ENCODE measurements at regions not wholly inside any gene's neighbourhood (a gene's known extent, or its start where the extent isn't known, plus 50 kb on each side); places are given as distances from the start of the nearest gene placed in this dataset.

- 43% methylated on average over 1 of the region's 2 CpGs; no CpG with 5 or more reads in 1 of the 2 experiments for WGBS, 2 experiments (ENCODE audit: insufficient coverage in 2 of 2)
- Histone ChIP-seq H3K4me3 (ENCODE audit: extremely low read depth, insufficient read depth, low read length, poor library complexity, severe bottlenecking) (no peak overlapping the region), H3K4me1 (ENCODE audit: control insufficient read depth, insufficient read depth, low read length, poor library complexity, severe bottlenecking) (peaks cover 11% of the 10 kb centered on the region), H3K9me3 (ENCODE audit: control insufficient read depth, low read length) (no peaks in the 10 kb centered on the region), H3K27ac (ENCODE audit: low read depth, low read length, severe bottlenecking) (no peak overlapping the region), H3K36me3 (ENCODE audit: control insufficient read depth, insufficient read depth, low read length) (no peaks in the 10 kb centered on the region)
These were observed 634.9 kb downstream of the LMO4 start for GRCh38 chr1:87963556-87963955.

- H3K4me3 ChIP-seq (ENCODE audit: extremely low read depth, insufficient read depth, low read length, poor library complexity, severe bottlenecking): no peak overlapping the region
- H3K9me3 ChIP-seq (ENCODE audit: control insufficient read depth, low read length): no peaks in the 10 kb centered on the region
- 100% methylated on average over 2 of the region's 5 CpGs; no CpG with 5 or more reads in 1 of the 2 experiments for WGBS, 2 experiments (ENCODE audit: insufficient coverage in 2 of 2)
- no peak overlapping the region for H3K27ac ChIP-seq (ENCODE audit: low read depth, low read length, severe bottlenecking)
- no peaks in the 10 kb centered on the region for H3K36me3 ChIP-seq (ENCODE audit: control insufficient read depth, insufficient read depth, low read length)
- H3K4me1 ChIP-seq (ENCODE audit: control insufficient read depth, insufficient read depth, low read length, poor library complexity, severe bottlenecking): peaks cover 20% of the 10 kb centered on the region
These were observed 636.5 kb downstream of the LMO4 start for GRCh38 chr1:87965193-87965592.

- no peaks in the 10 kb centered on the region for H3K36me3 ChIP-seq (ENCODE audit: control insufficient read depth, insufficient read depth, low read length)
- H3K4me3 ChIP-seq (ENCODE audit: extremely low read depth, insufficient read depth, low read length, poor library complexity, severe bottlenecking): no peak overlapping the region
- no peaks in the 10 kb centered on the region for H3K9me3 ChIP-seq (ENCODE audit: control insufficient read depth, low read length)
- peak overlapping the region; percentile 93 for H3K27ac ChIP-seq (ENCODE audit: low read depth, low read length, severe bottlenecking)
- 40 to 80% methylated on average over 1 to 4 of the region's 4 CpGs for WGBS, 2 experiments (ENCODE audit: insufficient coverage in 2 of 2)
- peaks cover 20% of the 10 kb centered on the region for H3K4me1 ChIP-seq (ENCODE audit: control insufficient read depth, insufficient read depth, low read length, poor library complexity, severe bottlenecking)
These were observed 639.7 kb downstream of the LMO4 start for GRCh38 chr1:87968197-87968955.

DNA sequence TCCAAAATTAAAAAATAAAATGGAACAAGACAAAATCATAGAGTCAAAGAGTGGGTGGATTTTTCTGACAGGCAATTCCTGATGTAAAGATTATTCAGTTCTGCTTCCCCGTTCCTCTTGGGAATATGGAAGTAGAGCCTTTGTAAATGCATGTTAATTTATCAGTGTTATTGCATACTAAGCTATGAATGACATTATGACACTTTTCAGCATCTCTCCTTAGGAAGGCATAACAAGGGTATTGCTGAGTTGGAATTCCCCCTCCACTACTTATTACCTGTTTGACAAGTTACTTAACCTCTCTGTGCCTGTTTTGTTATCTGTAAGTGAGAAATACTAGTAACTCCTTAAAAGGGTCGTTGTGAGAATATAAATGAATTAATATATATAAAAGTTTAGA is 640.4 kb downstream of the LMO4 start:
- WGBS, 2 experiments (ENCODE audit: insufficient coverage in 2 of 2): 71% methylated on average over 1 of the region's 2 CpGs; no CpG with 5 or more reads in 1 of the 2 experiments
- H3K9me3 ChIP-seq (ENCODE audit: control insufficient read depth, low read length): no peaks in the 10 kb centered on the region
- peak overlapping the region; percentile 93 for H3K27ac ChIP-seq (ENCODE audit: low read depth, low read length, severe bottlenecking)
- H3K4me1 ChIP-seq (ENCODE audit: control insufficient read depth, insufficient read depth, low read length, poor library complexity, severe bottlenecking): peaks cover 20% of the 10 kb centered on the region
- H3K36me3 ChIP-seq (ENCODE audit: control insufficient read depth, insufficient read depth, low read length): no peaks in the 10 kb centered on the region
- H3K4me3 ChIP-seq (ENCODE audit: extremely low read depth, insufficient read depth, low read length, poor library complexity, severe bottlenecking): no peak overlapping the region

GRCh38 chr1:87972811-87973210 is 644.1 kb downstream of the LMO4 start:
- no peak overlapping the region for H3K27ac ChIP-seq (ENCODE audit: low read depth, low read length, severe bottlenecking)
- no peaks in the 10 kb centered on the region for H3K9me3 ChIP-seq (ENCODE audit: control insufficient read depth, low read length)
- no peak overlapping the region for H3K4me3 ChIP-seq (ENCODE audit: extremely low read depth, insufficient read depth, low read length, poor library complexity, severe bottlenecking)
- H3K36me3 ChIP-seq (ENCODE audit: control insufficient read depth, insufficient read depth, low read length): no peaks in the 10 kb centered on the region
- WGBS, 2 experiments (ENCODE audit: insufficient coverage in 2 of 2): 67% methylated on average over 2 of the region's 3 CpGs; no CpG with 5 or more reads in 1 of the 2 experiments
- H3K4me1 ChIP-seq (ENCODE audit: control insufficient read depth, insufficient read depth, low read length, poor library complexity, severe bottlenecking): peaks cover 17% of the 10 kb centered on the region

DNA sequence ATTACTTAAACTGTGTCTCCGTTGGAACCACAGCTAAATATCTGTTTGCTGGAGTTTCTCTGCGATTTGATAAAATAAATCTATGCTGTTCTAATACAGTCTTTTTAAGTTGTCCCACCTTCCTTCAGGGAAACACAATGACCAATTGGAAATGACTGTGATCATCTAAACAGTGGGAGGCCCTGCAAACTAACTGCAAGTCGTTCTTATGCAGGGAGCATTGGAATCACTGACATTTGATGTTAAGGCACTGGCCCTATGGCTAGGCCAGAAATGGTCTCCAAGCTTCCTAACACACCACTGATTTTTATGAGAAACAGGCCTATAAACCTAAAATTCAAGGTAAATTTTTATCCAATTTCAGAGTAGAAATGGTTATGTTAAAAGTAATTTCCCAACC is 645.2 kb downstream of the LMO4 start:
- Histone ChIP-seq H3K4me3 (ENCODE audit: extremely low read depth, insufficient read depth, low read length, poor library complexity, severe bottlenecking) (no peak overlapping the region), H3K4me1 (ENCODE audit: control insufficient read depth, insufficient read depth, low read length, poor library complexity, severe bottlenecking) (peaks cover 6% of the 10 kb centered on the region), H3K36me3 (ENCODE audit: control insufficient read depth, insufficient read depth, low read length) (no peaks in the 10 kb centered on the region), H3K27ac (ENCODE audit: low read depth, low read length, severe bottlenecking) (no peak overlapping the region), H3K9me3 (ENCODE audit: control insufficient read depth, low read length) (no peaks in the 10 kb centered on the region)
- 52 to 60% methylated on average over 1 to 3 of the region's 3 CpGs for WGBS, 2 experiments (ENCODE audit: insufficient coverage in 2 of 2)

DNA sequence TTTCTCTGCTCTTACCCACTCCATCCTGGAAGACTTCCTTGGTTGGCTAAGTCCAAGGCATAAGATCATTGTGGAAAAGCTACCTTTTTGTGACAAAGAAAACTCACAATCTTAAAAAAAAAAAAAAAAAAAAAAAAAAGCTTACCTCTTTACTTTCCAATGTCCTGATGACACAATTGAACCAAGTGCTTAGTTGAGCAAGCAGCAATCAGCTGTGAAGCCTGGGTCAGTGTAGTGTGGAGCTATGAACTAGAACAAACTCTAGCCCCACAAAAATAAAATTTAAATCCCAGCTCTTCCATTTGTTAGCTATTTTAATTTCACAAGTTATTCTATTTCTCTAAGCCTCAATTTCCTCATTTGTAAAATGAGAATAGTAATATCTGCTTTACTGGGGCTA is 647.6 kb downstream of the LMO4 start:
- Histone ChIP-seq H3K9me3 (ENCODE audit: control insufficient read depth, low read length) (no peaks in the 10 kb centered on the region), H3K27ac (ENCODE audit: low read depth, low read length, severe bottlenecking) (no peak overlapping the region), H3K36me3 (ENCODE audit: control insufficient read depth, insufficient read depth, low read length) (no peaks in the 10 kb centered on the region), H3K4me3 (ENCODE audit: extremely low read depth, insufficient read depth, low read length, poor library complexity, severe bottlenecking) (no peak overlapping the region), H3K4me1 (ENCODE audit: control insufficient read depth, insufficient read depth, low read length, poor library complexity, severe bottlenecking) (no peaks in the 10 kb centered on the region)

- H3K4me3 ChIP-seq (ENCODE audit: extremely low read depth, insufficient read depth, low read length, poor library complexity, severe bottlenecking): no peak overlapping the region
- WGBS, 2 experiments (ENCODE audit: insufficient coverage in 2 of 2): 100% methylated on average over 1 of the region's 2 CpGs; no CpG with 5 or more reads in 1 of the 2 experiments
- no peak overlapping the region for H3K27ac ChIP-seq (ENCODE audit: low read depth, low read length, severe bottlenecking)
- H3K9me3 ChIP-seq (ENCODE audit: control insufficient read depth, low read length): no peaks in the 10 kb centered on the region
- H3K4me1 ChIP-seq (ENCODE audit: control insufficient read depth, insufficient read depth, low read length, poor library complexity, severe bottlenecking): no peaks in the 10 kb centered on the region
- H3K36me3 ChIP-seq (ENCODE audit: control insufficient read depth, insufficient read depth, low read length): no peaks in the 10 kb centered on the region
These were observed 648.5 kb downstream of the LMO4 start for GRCh38 chr1:87977145-87977544.

DNA sequence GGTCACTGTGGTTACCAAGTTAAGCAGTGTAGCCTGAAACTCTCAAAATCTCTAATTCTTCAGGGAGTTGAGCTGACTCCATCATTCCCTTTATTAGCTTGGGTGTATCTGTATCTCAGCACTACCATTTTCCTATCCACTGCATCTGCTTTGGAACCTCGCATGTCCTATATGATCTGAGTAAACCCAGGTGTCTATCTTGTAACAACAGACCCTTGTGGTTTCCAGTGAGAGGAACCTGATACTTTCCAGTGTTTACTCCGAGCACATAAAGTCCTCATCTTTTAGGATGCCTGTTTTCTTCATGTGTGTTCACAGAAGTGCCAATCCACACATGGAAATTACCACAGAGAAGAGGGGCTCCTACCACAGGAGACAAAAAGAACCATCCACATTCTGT is 650.4 kb downstream of the LMO4 start:
- H3K9me3 ChIP-seq (ENCODE audit: control insufficient read depth, low read length): no peaks in the 10 kb centered on the region
- H3K4me3 ChIP-seq (ENCODE audit: extremely low read depth, insufficient read depth, low read length, poor library complexity, severe bottlenecking): no peak overlapping the region
- H3K27ac ChIP-seq (ENCODE audit: low read depth, low read length, severe bottlenecking): no peak overlapping the region
- H3K4me1 ChIP-seq (ENCODE audit: control insufficient read depth, insufficient read depth, low read length, poor library complexity, severe bottlenecking): no peaks in the 10 kb centered on the region
- 100% methylated on average over 1 to 2 of the region's 2 CpGs for WGBS, 2 experiments (ENCODE audit: insufficient coverage in 2 of 2)
- no peaks in the 10 kb centered on the region for H3K36me3 ChIP-seq (ENCODE audit: control insufficient read depth, insufficient read depth, low read length)

- 81 to 82% methylated on average over 3 of the region's 3 CpGs for whole genome bisulfite sequencing, 2 experiments (ENCODE audit: insufficient coverage in 2 of 2)
- H3K9me3 ChIP-seq (ENCODE audit: control insufficient read depth, low read length): no peaks in the 10 kb centered on the region
- H3K4me1 ChIP-seq (ENCODE audit: control insufficient read depth, insufficient read depth, low read length, poor library complexity, severe bottlenecking): peaks cover 6% of the 10 kb centered on the region
- no peak overlapping the region for H3K4me3 ChIP-seq (ENCODE audit: extremely low read depth, insufficient read depth, low read length, poor library complexity, severe bottlenecking)
- H3K27ac ChIP-seq (ENCODE audit: low read depth, low read length, severe bottlenecking): no peak overlapping the region
- H3K36me3 ChIP-seq (ENCODE audit: control insufficient read depth, insufficient read depth, low read length): no peaks in the 10 kb centered on the region
These were observed 651.8 kb downstream of the LMO4 start for GRCh38 chr1:87980494-87980893.

GRCh38 chr1:87981386-87981785 is 652.7 kb downstream of the LMO4 start:
- 83% methylated on average over 1 of the region's 2 CpGs; no CpG with 5 or more reads in 1 of the 2 experiments for whole genome bisulfite sequencing, 2 experiments (ENCODE audit: insufficient coverage in 2 of 2)
- H3K4me1 ChIP-seq (ENCODE audit: control insufficient read depth, insufficient read depth, low read length, poor library complexity, severe bottlenecking): peaks cover 6% of the 10 kb centered on the region
- H3K36me3 ChIP-seq (ENCODE audit: control insufficient read depth, insufficient read depth, low read length): no peaks in the 10 kb centered on the region
- no peak overlapping the region for H3K27ac ChIP-seq (ENCODE audit: low read depth, low read length, severe bottlenecking)
- H3K9me3 ChIP-seq (ENCODE audit: control insufficient read depth, low read length): no peaks in the 10 kb centered on the region
- H3K4me3 ChIP-seq (ENCODE audit: extremely low read depth, insufficient read depth, low read length, poor library complexity, severe bottlenecking): no peak overlapping the region

Measured in mesodermal cell (in vitro differentiated cells).